Lower lobe of right lung (tissue), 2 donors: ENCODE measurements at regions not wholly inside any gene's neighbourhood (a gene's known extent, or its start where the extent isn't known, plus 50 kb on each side); places are given as distances from the start of the nearest gene placed in this dataset.

Experiments
- ATAC-seq, 2 donors: fragments of 200-7000 bp; cut with Tn5 transposase; one replicate each; pipeline ENCODE4 v1.9.1; 2020 to 2022; ENCODE audit warnings: mild to moderate bottlenecking in 2 of 2, moderate library complexity in 2 of 2
- DNase-seq: peaks from one replicate; pipeline ENCODE4 v3.0.0-alpha.2; 2020
- H3K27ac ChIP-seq: fragments of 200-600 bp; one replicate; pipeline ENCODE4 v1.8.0; 2022
- H3K27me3 ChIP-seq: fragments of 200-600 bp; one replicate; pipeline ENCODE4 v1.8.0; 2022; ENCODE audit warnings: low read depth
- H3K36me3 ChIP-seq: fragments of 200-600 bp; one replicate; pipeline ENCODE4 v1.8.0; 2022; ENCODE audit warnings: mild to moderate bottlenecking
- H3K4me1 ChIP-seq: fragments of 200-600 bp; one replicate; pipeline ENCODE4 v1.8.0; 2022
- H3K4me3 ChIP-seq: fragments of 200-600 bp; one replicate; pipeline ENCODE4 v1.8.0; 2022; ENCODE audit warnings: mild to moderate bottlenecking
- H3K9me3 ChIP-seq: fragments of 200-600 bp; one replicate; pipeline ENCODE4 v1.8.0; 2022
- CTCF ChIP-seq: fragments of 200-600 bp; IDR thresholded peaks from one replicate; pipeline ENCODE4 v1.8.0; 2022; ENCODE audit warnings: antibody characterized with exemption, mild to moderate bottlenecking
- intact Hi-C: fragments of 100-400 bp; cut with DNase I; formaldehyde crosslinking; loops from one replicate; pipeline ENCODE4 v1.11.0; 2022
- donor health status: DM: no; HTN: yes; CAD: no; lungs with severe emphysema.

- Histone ChIP-seq H3K27me3 (no peaks in the 10 kb centered on the region), H3K9me3 (no peaks in the 10 kb centered on the region), H3K4me3 (no peak overlapping the region), H3K27ac (no peak overlapping the region), H3K4me1 (no peaks in the 10 kb centered on the region), H3K36me3 (no peaks in the 10 kb centered on the region)
- intact Hi-C loops: no loop called here
- no peak for DNase-seq
- no peak for ATAC-seq
- TF ChIP-seq CTCF: no peak
Measured at GRCh38 chr4:114512595-114513295, 85.9 kb upstream of the UGT8 start.

DNA sequence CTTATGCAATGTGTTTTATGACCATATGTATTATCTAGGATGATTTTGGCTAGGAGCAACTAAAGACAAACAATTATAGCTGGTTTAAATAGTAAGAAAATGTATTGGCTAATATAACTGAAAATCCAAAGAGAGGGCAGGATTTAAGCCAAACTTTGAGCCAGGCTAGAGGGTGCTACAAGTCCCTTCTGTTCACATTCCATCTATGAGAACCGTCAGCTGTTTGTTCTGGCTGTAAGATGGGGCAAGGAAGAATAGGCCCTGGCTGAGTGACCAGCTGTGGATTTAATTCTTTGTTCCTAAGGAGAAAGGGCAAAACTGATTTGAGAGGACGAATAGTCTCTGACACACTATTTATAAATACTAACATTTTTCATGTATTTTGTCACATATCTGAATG, 79.2 kb upstream of the UGT8 start:
- ATAC-seq (no peak), DNase-seq (no peak)
- no peaks in the 10 kb centered on the region for H3K9me3 ChIP-seq
- no peaks in the 10 kb centered on the region for H3K27me3 ChIP-seq
- H3K4me3 ChIP-seq: no peak overlapping the region
- intact Hi-C loops: no loop called here
- TF ChIP-seq CTCF: no peak
- H3K27ac ChIP-seq: no peak overlapping the region
- no peaks in the 10 kb centered on the region for H3K36me3 ChIP-seq
- no peaks in the 10 kb centered on the region for H3K4me1 ChIP-seq

GRCh38 chr4:114527170-114527569, 71.4 kb upstream of the UGT8 start:
- no peak for TF ChIP-seq CTCF
- ATAC-seq (no peak), DNase-seq (no peak)
- no peaks in the 10 kb centered on the region for H3K4me1 ChIP-seq
- no peak overlapping the region for H3K27ac ChIP-seq
- H3K27me3 ChIP-seq: no peaks in the 10 kb centered on the region
- no peak overlapping the region for H3K4me3 ChIP-seq
- no peaks in the 10 kb centered on the region for H3K9me3 ChIP-seq
- H3K36me3 ChIP-seq: no peaks in the 10 kb centered on the region
- intact Hi-C loops: no loop called here

DNA sequence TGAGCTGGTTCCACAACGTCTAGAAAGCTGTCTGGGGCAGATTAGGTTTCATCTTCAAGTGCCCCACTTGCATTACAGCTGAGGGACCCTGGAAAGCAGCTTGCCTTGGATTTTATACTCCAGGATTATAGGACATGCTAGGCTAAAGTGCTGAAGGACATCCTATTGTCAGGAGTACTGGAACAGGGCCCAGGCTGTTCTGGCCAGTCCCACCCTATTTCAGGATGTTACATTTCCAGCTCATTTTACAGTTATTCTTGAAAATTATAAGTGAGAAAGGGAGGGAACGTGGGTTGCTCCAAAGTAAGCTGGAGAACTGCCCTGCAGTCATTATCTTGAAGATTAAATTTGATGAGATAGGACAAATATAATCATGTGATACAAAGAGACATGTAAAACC, 71.0 kb upstream of the UGT8 start:
- H3K27me3 ChIP-seq: no peaks in the 10 kb centered on the region
- no peaks in the 10 kb centered on the region for H3K36me3 ChIP-seq
- H3K9me3 ChIP-seq: no peaks in the 10 kb centered on the region
- no peak for TF ChIP-seq CTCF
- no peak overlapping the region for H3K4me3 ChIP-seq
- DNase-seq: no peak
- H3K4me1 ChIP-seq: no peaks in the 10 kb centered on the region
- H3K27ac ChIP-seq: no peak overlapping the region
- intact Hi-C loops: no loop called here
- no peak for ATAC-seq

GRCh38 chr4:114535725-114536124, 62.9 kb upstream of the UGT8 start:
- H3K27me3 ChIP-seq: no peaks in the 10 kb centered on the region
- no peak for ATAC-seq
- TF ChIP-seq CTCF: no peak

GRCh38 chr4:114537352-114537751, 61.3 kb upstream of the UGT8 start:
- ATAC-seq (no peak), DNase-seq (no peak)
- Histone ChIP-seq H3K4me3 (no peak overlapping the region), H3K9me3 (no peaks in the 10 kb centered on the region), H3K27me3 (no peaks in the 10 kb centered on the region), H3K27ac (no peak overlapping the region), H3K36me3 (no peaks in the 10 kb centered on the region), H3K4me1 (no peaks in the 10 kb centered on the region)
- intact Hi-C loops: no loop called here
- TF ChIP-seq CTCF: no peak

More at GRCh38 chr4:114535725-114536124, 62.9 kb upstream of the UGT8 start:
- no peaks in the 10 kb centered on the region for H3K9me3 ChIP-seq
- no peaks in the 10 kb centered on the region for H3K4me1 ChIP-seq
- H3K27ac ChIP-seq: no peak overlapping the region
- intact Hi-C loops: no loop called here
- DNase-seq: no peak
- H3K36me3 ChIP-seq: no peaks in the 10 kb centered on the region
- H3K4me3 ChIP-seq: no peak overlapping the region
